ENCODE measurements at regions not wholly inside any gene's neighbourhood (a gene's known extent, or its start where the extent isn't known, plus 50 kb on each side); places are given as distances from the start of the nearest gene placed in this dataset.

GRCh38 chr7:85464042-85464651 lies 277.3 kb upstream of the SEMA3D start:
- no peak for TF ChIP-seq POLR2A (IDR thresholded peaks at IDR 0.05)
- no peak for TF ChIP-seq CTCF (IDR thresholded peaks at IDR 0.05 in 4 of 5, conservative IDR thresholded peaks at IDR 0.05 in 1 of 5)
- Histone ChIP-seq H3K4me3 (no peak overlapping the region), H3K27me3 (no peaks in the 10 kb centered on the region), H3K4me1 (no peaks in the 10 kb centered on the region), H3K27ac (no peak overlapping the region), H3K9me3 (no peaks in the 10 kb centered on the region), H3K36me3 (no peaks in the 10 kb centered on the region)
- intact Hi-C loops (cut with DNase I; ENCODE audit: low total_unique reads) (no loop called here), in situ Hi-C loops (cut with MboI; ENCODE audit: low sequenced_read_pairs in 4 of 4) (no loop called here)
- DNase-seq (no peak), ATAC-seq (no peak)

GRCh38 chr7:85462671-85463070 lies 275.8 kb upstream of the SEMA3D start:
- no peak overlapping the region for H3K27ac ChIP-seq
- no peaks in the 10 kb centered on the region for H3K36me3 ChIP-seq
- intact Hi-C loops (cut with DNase I; ENCODE audit: low total_unique reads) (no loop called here), in situ Hi-C loops (cut with MboI; ENCODE audit: low sequenced_read_pairs in 4 of 4) (no loop called here)
- no peaks in the 10 kb centered on the region for H3K4me1 ChIP-seq
- no peak for ATAC-seq
- no peak overlapping the region for H3K4me3 ChIP-seq
- H3K27me3 ChIP-seq: no peaks in the 10 kb centered on the region
- no peaks in the 10 kb centered on the region for H3K9me3 ChIP-seq
- DNase-seq: no peak
- no peak for TF ChIP-seq POLR2A (IDR thresholded peaks at IDR 0.05)
- no peak for TF ChIP-seq CTCF (IDR thresholded peaks at IDR 0.05 in 4 of 5, conservative IDR thresholded peaks at IDR 0.05 in 1 of 5)

GRCh38 chr7:85457911-85458310 lies 271.1 kb upstream of the SEMA3D start:
- no peak for DNase-seq
- H3K27me3 ChIP-seq: no peaks in the 10 kb centered on the region
- no peak for ATAC-seq
- no peak overlapping the region for H3K4me3 ChIP-seq
- no peak overlapping the region for H3K27ac ChIP-seq
- in situ Hi-C loops (cut with MboI; ENCODE audit: low sequenced_read_pairs in 4 of 4) (no loop called here), intact Hi-C loops (cut with DNase I; ENCODE audit: low total_unique reads) (no loop called here)
- no peaks in the 10 kb centered on the region for H3K9me3 ChIP-seq
- H3K36me3 ChIP-seq: no peaks in the 10 kb centered on the region
- no peaks in the 10 kb centered on the region for H3K4me1 ChIP-seq
- TF ChIP-seq POLR2A (IDR thresholded peaks at IDR 0.05) (no peak), CTCF (IDR thresholded peaks at IDR 0.05 in 4 of 5, conservative IDR thresholded peaks at IDR 0.05 in 1 of 5) (no peak)

DNA sequence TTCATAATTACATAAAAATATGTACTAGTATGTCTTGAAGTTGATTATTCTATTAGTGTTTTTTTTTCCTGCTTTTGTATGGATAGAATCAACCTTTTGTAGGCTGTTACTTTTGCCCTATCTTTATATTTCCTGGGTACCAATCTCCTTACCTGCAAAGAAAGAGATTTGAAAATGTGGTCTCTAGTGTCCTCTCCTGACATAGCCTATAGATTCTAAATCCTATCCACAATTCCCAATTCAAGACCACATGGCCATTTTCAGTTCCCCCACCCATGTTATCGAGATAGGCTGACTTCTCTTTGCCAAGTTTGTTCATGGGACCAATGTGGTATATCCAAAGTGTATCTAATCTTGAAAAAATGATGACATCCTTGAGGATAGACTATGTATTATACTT lies 269.4 kb upstream of the SEMA3D start:
- no peaks in the 10 kb centered on the region for H3K27me3 ChIP-seq
- H3K36me3 ChIP-seq: no peaks in the 10 kb centered on the region
- no peak for DNase-seq
- no peak overlapping the region for H3K4me3 ChIP-seq
- ATAC-seq: no peak
- in situ Hi-C loops (cut with MboI; ENCODE audit: low sequenced_read_pairs in 4 of 4): no loop called here
- H3K9me3 ChIP-seq: no peaks in the 10 kb centered on the region
- TF ChIP-seq CTCF (IDR thresholded peaks at IDR 0.05 in 4 of 5, conservative IDR thresholded peaks at IDR 0.05 in 1 of 5): no peak
- intact Hi-C loops (cut with DNase I; ENCODE audit: low total_unique reads): no loop called here
- no peaks in the 10 kb centered on the region for H3K4me1 ChIP-seq
- H3K27ac ChIP-seq: no peak overlapping the region

GRCh38 chr7:85454904-85455303 lies 268.0 kb upstream of the SEMA3D start:
- Histone ChIP-seq H3K36me3 (no peaks in the 10 kb centered on the region), H3K27ac (no peak overlapping the region), H3K4me1 (no peaks in the 10 kb centered on the region), H3K27me3 (no peaks in the 10 kb centered on the region), H3K9me3 (no peaks in the 10 kb centered on the region), H3K4me3 (no peak overlapping the region)
- no peak for TF ChIP-seq POLR2A (IDR thresholded peaks at IDR 0.05)
- TF ChIP-seq CTCF (IDR thresholded peaks at IDR 0.05 in 4 of 5, conservative IDR thresholded peaks at IDR 0.05 in 1 of 5): no peak
- intact Hi-C loops (cut with DNase I; ENCODE audit: low total_unique reads): no loop called here
- ATAC-seq: no peak
- in situ Hi-C loops (cut with MboI; ENCODE audit: low sequenced_read_pairs in 4 of 4): no loop called here
- DNase-seq: no peak
